HG03378 (cell line): ENCODE measurements at regions not wholly inside any gene's neighbourhood (a gene's known extent, or its start where the extent isn't known, plus 50 kb on each side); places are given as distances from the start of the nearest gene placed in this dataset.
"Not testable (repeated sequence)": the region's sequence is repeated elsewhere in the genome, so short reads cannot be mapped to it uniquely, and the experiment has no call there.

Source experiments
- ATAC-seq: cut with Tn5 transposase; IDR thresholded peaks from one replicate; pipeline ENCODE4 v1.9.1; 2021; ENCODE audit warnings: mild to moderate bottlenecking, moderate library complexity; ENCODE audit not compliant: unreplicated experiment

DNA sequence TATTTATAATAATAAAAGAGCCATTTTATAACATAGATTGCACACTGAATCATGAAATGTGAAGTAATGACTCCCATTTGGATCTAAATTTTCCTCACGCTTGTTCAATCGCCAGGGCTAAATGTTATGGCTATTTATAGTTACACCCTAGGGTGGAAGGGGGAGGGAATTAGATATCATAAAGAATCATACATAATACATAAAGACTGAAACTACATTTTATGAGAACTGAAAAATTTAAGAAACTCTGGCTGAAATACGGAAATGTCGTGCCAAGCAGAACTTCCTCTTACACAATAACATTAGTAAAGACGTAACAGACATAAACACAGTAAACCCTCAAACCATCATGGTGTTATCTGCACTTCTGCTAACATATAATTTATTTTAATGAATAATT, 327.5 kb upstream of the PHF14 start:
- ATAC-seq = no peak

- no peak for ATAC-seq
Measured at GRCh38 chr7:10648289-10648688, 325.4 kb upstream of the PHF14 start.

GRCh38 chr7:10649120-10649519, 324.6 kb upstream of the PHF14 start:
- not testable (repeated sequence) for ATAC-seq

DNA sequence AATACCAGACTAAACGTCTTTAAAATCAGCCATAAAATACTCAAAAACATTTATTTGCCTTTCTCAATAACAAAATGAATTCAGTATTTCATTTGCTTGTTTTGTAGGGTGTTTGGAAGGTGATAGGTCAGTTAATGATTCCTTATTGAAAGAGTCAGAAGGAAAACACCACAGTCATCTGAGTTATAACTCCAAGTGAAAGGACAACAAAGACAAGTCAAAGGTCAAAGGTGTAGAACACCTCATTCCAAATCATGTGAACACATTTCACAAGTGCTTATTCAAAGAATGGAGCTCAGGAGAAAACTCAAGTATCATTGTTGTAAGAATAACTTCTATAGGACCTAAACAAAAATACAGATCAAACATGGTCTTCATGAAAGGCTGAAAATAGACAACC, 318.6 kb upstream of the PHF14 start:
- no peak for ATAC-seq

DNA sequence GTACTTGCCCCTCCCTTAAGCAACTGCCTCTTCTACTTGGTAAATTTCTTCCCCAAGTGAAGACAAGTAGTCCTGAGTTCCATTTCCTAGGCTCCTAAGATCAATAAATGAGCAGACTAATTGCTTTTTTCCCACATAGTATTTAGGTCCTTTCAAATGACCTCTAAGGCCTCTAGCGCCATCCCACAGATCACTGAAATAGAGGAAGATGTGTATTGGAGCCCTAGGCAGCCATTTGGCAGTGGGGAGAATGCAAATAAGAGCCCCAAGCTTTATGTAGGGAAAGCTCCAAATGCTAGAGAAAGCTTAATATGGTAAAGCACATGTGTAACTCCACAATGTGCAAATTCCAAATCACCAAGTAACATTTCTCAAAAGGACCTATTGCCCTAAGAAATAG, 316.5 kb upstream of the PHF14 start:
- ATAC-seq = no peak

DNA sequence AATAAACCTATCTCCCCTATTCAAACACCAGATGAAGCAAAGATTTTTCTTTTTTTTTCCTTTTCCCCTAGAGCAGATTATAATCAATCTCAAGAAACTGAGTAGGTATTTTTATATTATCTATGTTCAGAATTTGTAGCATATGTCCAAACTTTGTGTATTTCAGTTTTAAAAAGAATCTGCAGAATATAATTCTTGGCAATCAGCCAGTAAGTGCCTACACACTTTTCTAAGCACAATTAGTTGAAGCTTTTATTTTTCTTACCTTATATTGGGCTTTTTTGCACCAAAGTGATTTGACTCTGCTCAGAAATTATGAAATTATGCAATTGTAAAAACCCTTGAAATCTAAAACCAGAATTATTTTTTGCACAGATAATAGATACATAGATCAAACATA, 315.8 kb upstream of the PHF14 start:
- ATAC-seq = no peak

GRCh38 chr7:10662491-10662890, 311.2 kb upstream of the PHF14 start:
- ATAC-seq = no peak

- ATAC-seq = no peak
Measured at GRCh38 chr7:10662982-10663884, 310.4 kb upstream of the PHF14 start.

- ATAC-seq = no peak
Measured at GRCh38 chr7:10672186-10672585, 301.5 kb upstream of the PHF14 start.

- no peak for ATAC-seq
Measured at GRCh38 chr7:10677211-10677610, 296.5 kb upstream of the PHF14 start.

GRCh38 chr7:10677668-10678232, 295.9 kb upstream of the PHF14 start:
- no peak for ATAC-seq

GRCh38 chr7:10684606-10685005, 289.1 kb upstream of the PHF14 start:
- no peak for ATAC-seq

DNA sequence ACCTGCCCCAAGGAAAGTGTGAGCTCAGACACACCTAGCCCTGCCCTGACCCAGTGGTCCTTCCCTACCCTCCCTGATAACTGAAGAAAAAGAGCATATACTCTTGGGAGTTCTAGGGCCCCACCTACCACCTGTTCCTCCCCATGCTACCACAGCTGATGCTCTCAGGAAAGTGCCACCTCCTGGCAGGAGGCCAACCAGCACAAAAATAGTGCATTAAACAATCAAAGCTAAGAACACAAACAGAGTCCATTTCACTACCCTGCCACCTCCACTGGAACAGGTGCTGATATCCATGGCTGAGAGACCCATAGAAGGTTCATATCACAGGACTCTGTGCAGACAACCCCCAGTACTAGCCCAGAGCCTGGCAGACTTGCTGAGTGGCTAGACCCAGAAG, 288.6 kb upstream of the PHF14 start:
- ATAC-seq = no peak

DNA sequence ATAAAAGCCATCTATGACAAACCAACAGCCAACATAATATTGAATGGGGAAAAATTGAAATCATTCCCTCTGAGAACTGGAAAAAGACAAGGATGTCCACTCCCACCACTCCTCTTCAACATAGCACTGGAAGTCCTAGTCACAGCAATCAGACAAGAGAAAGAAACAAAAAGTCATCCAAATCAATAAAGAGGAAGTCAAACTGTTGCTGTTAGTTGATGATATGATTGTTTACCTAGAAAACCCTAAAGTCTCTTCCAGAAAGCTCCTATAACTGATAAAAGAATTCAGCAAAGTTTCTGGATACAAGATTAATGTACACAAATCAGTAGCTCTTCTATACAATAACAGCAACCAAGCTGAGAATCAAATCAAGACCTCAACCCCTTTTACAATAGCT, 285.1 kb upstream of the PHF14 start:
- no peak for ATAC-seq

- ATAC-seq = no peak
Measured at GRCh38 chr7:10696064-10696463, 277.6 kb upstream of the PHF14 start.

DNA sequence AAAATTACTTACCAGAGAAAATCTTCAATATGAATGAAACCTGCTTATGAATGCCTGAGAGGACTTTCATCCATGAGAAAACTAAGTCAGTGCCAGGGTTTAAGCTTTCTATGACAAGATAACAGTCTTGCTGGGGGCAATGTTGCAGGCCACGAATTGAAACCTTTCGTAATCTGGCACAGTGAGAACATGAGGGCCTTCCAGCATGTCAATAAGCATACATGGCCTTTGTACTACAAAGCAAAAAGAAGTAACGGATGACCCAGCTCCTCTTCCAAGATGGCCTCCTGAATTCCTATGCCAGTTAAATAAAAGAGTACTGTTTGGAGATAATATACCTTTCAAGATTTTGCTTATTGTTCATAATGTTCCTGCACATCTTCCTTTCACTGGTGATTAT, 270.6 kb upstream of the PHF14 start:
- no peak for ATAC-seq

- no peak for ATAC-seq
Measured at GRCh38 chr7:10703981-10704380, 269.7 kb upstream of the PHF14 start.

DNA sequence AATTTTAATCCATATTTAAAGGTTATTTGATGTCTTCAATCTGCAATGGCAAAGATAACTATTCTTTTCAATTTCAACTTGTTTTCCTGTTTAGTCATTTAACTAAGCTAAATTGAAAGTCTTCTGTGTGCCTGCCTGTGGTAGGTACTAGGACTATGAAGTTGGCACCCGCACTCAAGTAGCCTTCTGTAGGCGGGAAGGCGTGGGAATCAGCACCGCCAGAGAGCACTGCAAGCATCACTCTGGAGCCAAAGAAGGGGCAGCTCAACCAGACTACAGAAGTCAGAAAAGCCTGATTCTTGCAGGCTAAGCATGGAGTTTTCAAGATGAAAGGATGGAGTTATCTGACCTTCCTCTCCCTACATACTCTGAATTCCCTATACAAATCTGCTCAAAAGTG, 269.0 kb upstream of the PHF14 start:
- no peak for ATAC-seq

DNA sequence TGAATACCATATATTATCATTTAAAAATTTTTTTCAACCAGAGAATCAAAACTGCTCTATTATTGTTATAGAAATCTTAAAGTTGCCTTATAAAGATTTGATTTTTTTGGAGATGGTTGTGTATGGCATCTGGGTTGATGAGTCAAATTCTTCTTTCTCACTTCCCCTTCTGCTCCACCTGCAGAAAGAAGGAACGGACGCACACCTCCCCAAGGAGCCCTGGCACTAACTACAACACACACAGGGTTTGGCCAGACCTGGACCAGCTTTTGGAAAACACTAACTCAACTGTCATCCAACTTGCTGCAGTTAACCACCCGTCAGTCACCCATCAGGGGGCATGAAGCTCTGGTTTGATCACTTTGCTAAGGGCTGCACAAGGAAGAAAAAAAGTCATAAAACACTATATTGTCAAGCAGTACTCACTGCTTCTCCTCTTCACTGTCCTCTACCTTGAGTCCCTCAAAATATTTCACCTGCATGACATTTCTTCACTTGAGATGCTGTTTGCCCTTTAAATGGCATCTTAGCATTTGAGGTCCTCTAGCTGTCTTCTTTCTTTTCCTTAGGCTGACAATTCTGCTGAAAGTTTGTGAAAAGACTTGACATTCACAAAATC, 266.7 kb upstream of the PHF14 start:
- peak; percentile 99 for ATAC-seq

- no peak for ATAC-seq
Measured at GRCh38 chr7:10707519-10707918, 266.2 kb upstream of the PHF14 start.

GRCh38 chr7:10708447-10708846, 265.2 kb upstream of the PHF14 start:
- no peak for ATAC-seq

- ATAC-seq = no peak
Measured at GRCh38 chr7:10718768-10719167, 254.9 kb upstream of the PHF14 start.
